GM12878 (cell line): ENCODE measurements at regions not wholly inside any gene's neighbourhood (a gene's known extent, or its start where the extent isn't known, plus 50 kb on each side); places are given as distances from the start of the nearest gene placed in this dataset.

ENCODE experiments used
- ATAC-seq: fragments of 200-7000 bp; cut with Tn5 transposase; 3 replicates; pipeline ENCODE4 v1.9.1; 2020; ENCODE audit warnings: mild to moderate bottlenecking, moderate library complexity
- BruUV-seq: library from RNA; stranded (reverse); fragments of 400-500 nt; replicated peaks from 2 replicates; lab custom pipeline; 2021; lab: Mats Ljungman, UMichigan
- CTCF ChIA-PET: fragments of 300-600 bp; sonication (Branson Sonifier 250); formaldehyde crosslinking; extraction: SDS; loops from one replicate; lab custom pipeline; 2021; ENCODE audit warnings: inconsistent platforms; lab: Yijun Ruan, JAX
- POLR2A ChIA-PET: fragments of 350-600 bp; formaldehyde crosslinking; extraction: SDS; loops from one replicate; lab custom pipeline; 2021; ENCODE audit warnings: inconsistent platforms; lab: Charles Lee
- RAD21 ChIA-PET: fragments of 300-600 bp; sonication (Branson Sonifier 250); formaldehyde crosslinking; loops from one replicate; lab custom pipeline; 2023; ENCODE audit warnings: antibody characterized with exemption; ENCODE audit not compliant: unreplicated experiment; lab: Charles Lee
- SMC1A ChIA-PET: fragments of 300-600 bp; sonication (Branson Sonifier 250); formaldehyde crosslinking; loops from one replicate; lab custom pipeline; 2023; ENCODE audit not compliant: unreplicated experiment, uncharacterized antibody; lab: Charles Lee
- DNase-seq: peaks from one replicate; pipeline ENCODE4 v3.0.0-alpha.2; 2011; ENCODE audit warnings: low read depth, low spot score
- FAIRE-seq: peaks from 3 replicates; lab custom pipeline; 2011; peaks lifted over from hg19 to GRCh38; lab: Jason Lieb, UNC
- H2AFZ ChIP-seq: 2 replicates; pipeline ENCODE4 v1.6.0; 2011; ENCODE audit warnings: low read depth, low read length, control low read depth; ENCODE audit not compliant: control insufficient read depth
- H3K27ac ChIP-seq: 2 replicates; pipeline ENCODE4 v1.5.1; 2011; ENCODE audit warnings: control low read depth; ENCODE audit not compliant: control insufficient read depth, insufficient read depth
- H3K27me3 ChIP-seq, 2 experiments: replicated peaks in 1 of 2; 2 replicates each; pipeline versions ENCODE4 v1.6.0 to v1.6.1; 2011; ENCODE audit warnings: low read length in 1 of 2; ENCODE audit not compliant: control insufficient read depth in 2 of 2, insufficient read depth in 2 of 2
- H3K36me3 ChIP-seq, 2 experiments: 2 replicates each; pipeline ENCODE4 v1.5.1; 2011; ENCODE audit warnings: low read length in 1 of 2; ENCODE audit not compliant: control insufficient read depth in 2 of 2, insufficient read depth in 2 of 2
- H3K4me1 ChIP-seq: 2 replicates; pipeline ENCODE4 v1.6.1; 2011; ENCODE audit warnings: mild to moderate bottlenecking, low read length, moderate library complexity, mixed read lengths; ENCODE audit not compliant: control insufficient read depth, insufficient read depth
- H3K4me2 ChIP-seq: 2 replicates; pipeline ENCODE4 v1.6.0; 2011; ENCODE audit warnings: control low read depth; ENCODE audit not compliant: control insufficient read depth, insufficient read depth
- H3K4me3 ChIP-seq: fragments of 200-600 bp; sonication (generic); 2 replicates; pipeline ENCODE4 v1.5.1; 2016
- H3K79me2 ChIP-seq: 2 replicates; pipeline ENCODE4 v1.6.0; 2011; ENCODE audit warnings: low read length; ENCODE audit not compliant: control insufficient read depth, insufficient read depth
- H3K9ac ChIP-seq: 2 replicates; pipeline ENCODE4 v1.8.0; 2011; ENCODE audit warnings: low read length, control low read depth, mixed read lengths; ENCODE audit not compliant: control insufficient read depth, insufficient read depth
- H3K9me3 ChIP-seq: replicated peaks from 3 replicates; pipeline ENCODE4 v1.5.1; 2011; ENCODE audit warnings: mild to moderate bottlenecking, low read length; ENCODE audit not compliant: control insufficient read depth, insufficient read depth
- H4K20me1 ChIP-seq: 2 replicates; pipeline ENCODE4 v1.6.0; 2011; ENCODE audit not compliant: control insufficient read depth, insufficient read depth
- CBX5 ChIP-seq: sonication (generic); IDR thresholded peaks from 2 replicates; pipeline ENCODE4 v1.6.1; 2016; ENCODE audit warnings: low read depth, moderate library complexity, mild to moderate bottlenecking, inconsistent platforms
- CREM ChIP-seq: IDR thresholded peaks from 2 replicates; pipeline ENCODE4 v1.6.1; 2014; ENCODE audit warnings: antibody characterized with exemption, low read depth
- E4F1 ChIP-seq: fragments of 450-650 bp; IDR thresholded peaks from 2 replicates; pipeline ENCODE4 v1.6.1; 2018; ENCODE audit warnings: borderline replicate concordance, mild to moderate bottlenecking; ENCODE audit not compliant: partially characterized antibody
- MTA2 ChIP-seq: fragments of 450-650 bp; IDR thresholded peaks from 2 replicates; pipeline ENCODE4 v1.6.1; 2016; ENCODE audit warnings: low read depth, mild to moderate bottlenecking, moderate library complexity
- MXI1 ChIP-seq: fragments of 150-350 bp; IDR thresholded peaks from 2 replicates; pipeline ENCODE4 v1.6.1; 2011; ENCODE audit warnings: low read depth, mild to moderate bottlenecking, inconsistent platforms, low read length, improper control_type of control experiment
- SREBF1 ChIP-seq: IDR thresholded peaks from 2 replicates; pipeline ENCODE4 v1.6.1; 2012; ENCODE audit warnings: mild to moderate bottlenecking, low read length
- TAF1 ChIP-seq: IDR thresholded peaks from 2 replicates; pipeline ENCODE4 v1.6.1; 2011; ENCODE audit warnings: mild to moderate bottlenecking, low read depth, low read length, borderline replicate concordance
- ZNF24 ChIP-seq: fragments of 450-650 bp; IDR thresholded peaks from 2 replicates; pipeline ENCODE4 v1.6.1; 2017; ENCODE audit warnings: antibody characterized with exemption, mild to moderate bottlenecking
- WGBS: methylation state at CpG from one replicate; pipeline ENCODE4 v1.1.6; 2016; ENCODE audit warnings: low lambda C conversion rate; ENCODE audit not compliant: insufficient replicate concordance, insufficient coverage; ENCODE audit errors: missing lambda C conversion rate; 5-methylcytosine and 5-hydroxymethylcytosine counted together
- in situ Hi-C: fragments of 300-500 bp; cut with MboI; formaldehyde crosslinking; loops from 9 replicates; pipeline ENCODE4 v1.14.3; 2018; ENCODE audit warnings: mixed read lengths
- intact Hi-C: fragments of 100-400 bp; cut with micrococcal nuclease; formaldehyde crosslinking; loops from one replicate; pipeline ENCODE4 v1.14.2; 2022; ENCODE audit not compliant: unreplicated experiment

- SMC1A ChIA-PET: no interaction called here
- POLR2A ChIA-PET: no interaction called here
- H3K9ac ChIP-seq: no peak overlapping the region
- no peaks in the 10 kb centered on the region for H4K20me1 ChIP-seq
- in situ Hi-C loops: no loop called here
- H3K4me3 ChIP-seq: no peak overlapping the region
- no peak for DNase-seq
- no TSS peak for BruUV-seq
- H3K27ac ChIP-seq: no peak overlapping the region
- no peaks in the 10 kb centered on the region for H3K36me3 ChIP-seq
- H3K79me2 ChIP-seq: no peaks in the 10 kb centered on the region
- WGBS: 0% methylated on average over 1 of the region's 1 CpG
- no peaks in the 10 kb centered on the region for H3K4me1 ChIP-seq
- no peaks in the 10 kb centered on the region for H3K9me3 ChIP-seq
- intact Hi-C loops: no loop called here
- no peak overlapping the region for H2AFZ ChIP-seq
- CTCF ChIA-PET: no interaction called here
- ATAC-seq: no peak
- no peak for TF ChIP-seq E4F1
- TF ChIP-seq MXI1: no peak
- TF ChIP-seq TAF1: no peak
- TF ChIP-seq CREM: no peak
- no peak for TF ChIP-seq ZNF24
- FAIRE-seq: no peak
- RAD21 ChIA-PET: no interaction called here
- no peak overlapping the region for H3K4me2 ChIP-seq
- no peaks in the 10 kb centered on the region for H3K27me3 ChIP-seq
Measured at GRCh38 chr13:56393549-56393948, 747.2 kb upstream of the PRR20A start.

- no peaks in the 10 kb centered on the region for H3K4me1 ChIP-seq
- RAD21 ChIA-PET: no interaction called here
- TF ChIP-seq SREBF1 (no peak), CBX5 (no peak), MTA2 (no peak)
- TF ChIP-seq, all 136 proteins: peak for 0
- no peak overlapping the region for H2AFZ ChIP-seq
- H3K4me2 ChIP-seq: no peak overlapping the region
- intact Hi-C loops: no loop called here
- POLR2A ChIA-PET: no interaction called here
- no peak overlapping the region for H3K27ac ChIP-seq
- no peaks in the 10 kb centered on the region for H4K20me1 ChIP-seq
- no peaks in the 10 kb centered on the region; the same call in 2 of the 3 replicates for H3K9me3 ChIP-seq
- ATAC-seq: no peak
- WGBS: 0% methylated on average over 2 of the region's 2 CpGs
- no peak for DNase-seq
- BruUV-seq: no TSS peak
- no peak overlapping the region for H3K4me3 ChIP-seq
- FAIRE-seq: no peak
- H3K27me3 ChIP-seq: no peaks in the 10 kb centered on the region
- H3K36me3 ChIP-seq: no peaks in the 10 kb centered on the region
- no peaks in the 10 kb centered on the region for H3K79me2 ChIP-seq
- in situ Hi-C loops: no loop called here
- SMC1A ChIA-PET: no interaction called here
- CTCF ChIA-PET: no interaction called here
- no peak overlapping the region for H3K9ac ChIP-seq
Measured at GRCh38 chr13:56396318-56396717, 744.4 kb upstream of the PRR20A start.
